ENCODE measurements at regions not wholly inside any gene's neighbourhood (a gene's known extent, or its start where the extent isn't known, plus 50 kb on each side); places are given as distances from the start of the nearest gene placed in this dataset.
A peak's percentile ranks its signal among the peaks of the same experiment; 100 is the strongest.
"Not testable (repeated sequence)": the region's sequence is repeated elsewhere in the genome, so short reads cannot be mapped to it uniquely, and the experiment has no call there.

DNA sequence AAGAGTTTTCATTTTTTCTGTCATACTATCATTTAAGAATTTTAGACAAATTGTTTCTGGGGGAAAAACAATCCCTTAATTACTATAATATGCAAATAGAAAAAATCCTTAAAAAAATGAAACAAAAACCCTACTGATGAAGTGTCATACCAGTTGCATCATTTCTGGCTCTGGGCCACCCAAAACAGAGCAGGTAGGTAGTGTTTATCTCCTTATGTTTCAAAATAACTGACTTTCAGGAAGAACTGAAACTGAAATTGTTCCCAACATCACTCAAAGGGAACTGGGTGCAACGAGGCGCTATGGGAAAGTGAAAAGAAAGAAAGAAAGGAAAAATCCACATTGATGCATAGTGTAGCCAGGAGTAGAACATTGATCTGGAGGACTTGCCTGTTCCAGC lies 653.1 kb upstream of the SOX9 start:
- no peak for DNase-seq

DNA sequence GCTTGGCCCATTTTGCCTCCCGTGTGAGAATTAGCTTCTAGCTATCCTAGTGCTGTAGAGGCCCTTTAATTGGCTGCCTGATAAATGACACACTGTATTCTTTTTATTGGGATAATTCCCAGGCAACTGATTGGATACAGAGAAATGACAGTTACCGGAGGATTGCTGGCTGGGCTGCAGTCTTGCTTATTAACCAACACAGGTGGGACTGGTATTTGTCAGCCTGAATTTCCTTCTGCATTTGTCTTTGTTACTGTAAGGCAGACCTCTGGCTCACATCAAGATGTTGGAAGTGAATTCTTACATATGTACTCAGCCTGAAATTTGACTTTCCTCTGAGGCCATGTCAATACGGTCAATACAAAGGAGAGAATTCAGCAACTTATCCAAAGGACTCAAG lies 650.8 kb upstream of the SOX9 start:
- DNase-seq = no peak

DNA sequence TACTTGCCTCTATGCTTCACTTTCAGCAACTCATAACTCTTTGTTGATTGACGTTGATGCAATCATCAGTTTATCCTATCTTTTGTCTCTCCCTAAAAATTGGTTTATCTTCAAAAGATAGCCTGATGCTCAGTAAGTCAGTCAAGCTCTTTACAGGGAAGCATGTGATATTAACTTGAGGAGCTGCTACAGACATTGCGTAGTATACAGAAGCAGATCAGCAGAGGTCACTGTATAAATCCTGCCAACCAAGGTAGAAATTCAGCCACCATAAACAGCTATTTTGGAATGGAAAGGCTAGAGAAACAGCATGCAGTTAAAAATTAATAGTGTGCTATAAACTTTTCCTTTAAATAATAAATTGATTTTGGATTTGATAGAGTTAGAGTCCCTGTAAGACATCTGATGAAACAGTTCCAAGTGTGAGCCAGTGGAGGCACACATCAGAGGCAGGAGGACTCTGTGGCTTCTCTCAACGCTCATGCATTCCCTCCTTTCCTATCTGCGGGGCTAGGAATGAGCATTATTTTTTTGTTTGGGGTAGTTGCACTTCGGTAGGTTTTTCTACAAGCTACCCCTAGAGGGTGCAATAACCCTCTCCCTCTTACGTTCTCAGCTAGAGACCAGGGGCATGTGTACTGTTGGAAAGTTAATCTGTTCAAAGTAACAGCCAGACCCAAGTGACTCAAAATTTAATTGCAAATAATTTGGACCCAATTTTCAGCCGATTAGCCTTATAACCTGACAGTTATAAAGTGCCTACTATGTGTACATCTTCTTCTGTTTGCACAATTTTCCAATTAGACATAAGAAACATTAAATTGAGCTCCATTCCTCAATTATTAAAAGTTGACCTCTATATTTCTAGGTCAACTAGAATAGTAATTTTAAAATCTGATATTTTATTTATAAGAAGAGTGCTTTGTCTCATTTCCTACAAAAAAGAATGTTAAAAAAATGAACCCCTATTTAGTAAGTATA lies 647.7 kb upstream of the SOX9 start:
- DNase-seq = peak; percentile 52

DNA sequence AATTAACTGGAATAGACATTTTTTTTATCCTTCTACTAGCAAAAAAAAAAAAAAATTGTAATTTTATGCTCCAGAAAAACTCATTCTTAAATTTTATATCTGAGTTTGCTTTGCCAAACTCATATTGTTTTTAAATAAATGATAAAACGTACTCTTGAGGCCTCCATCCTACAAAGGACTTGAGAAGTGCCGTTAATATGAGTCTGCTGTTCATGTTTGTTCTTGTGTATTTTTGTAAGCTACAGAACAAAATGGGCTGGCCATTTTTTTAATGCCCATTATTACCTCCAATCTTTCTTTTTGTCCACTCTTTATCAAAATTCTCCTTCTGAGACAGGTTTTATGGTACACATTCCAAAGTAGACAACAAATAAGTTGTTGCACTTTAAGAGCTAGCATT lies 643.5 kb upstream of the SOX9 start:
- no peak for DNase-seq

DNA sequence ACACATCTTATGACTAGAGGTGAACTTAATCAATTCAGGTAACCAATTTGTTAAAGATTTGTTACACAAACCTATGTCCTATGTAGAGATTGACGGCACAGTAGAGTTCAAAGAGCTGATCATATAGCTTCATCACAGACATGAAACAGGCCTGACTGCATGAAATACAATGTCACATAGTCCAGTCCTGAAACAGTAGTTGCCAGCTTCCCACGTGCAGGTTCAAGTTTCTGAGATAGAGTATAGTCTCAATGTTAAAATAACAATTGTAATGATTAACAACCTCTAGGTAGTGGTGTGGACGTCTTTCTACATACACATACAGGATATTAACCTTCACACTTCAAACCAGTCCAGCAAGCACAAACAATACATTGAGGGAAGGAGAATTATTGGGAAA lies 640.7 kb upstream of the SOX9 start:
- no peak for DNase-seq

DNA sequence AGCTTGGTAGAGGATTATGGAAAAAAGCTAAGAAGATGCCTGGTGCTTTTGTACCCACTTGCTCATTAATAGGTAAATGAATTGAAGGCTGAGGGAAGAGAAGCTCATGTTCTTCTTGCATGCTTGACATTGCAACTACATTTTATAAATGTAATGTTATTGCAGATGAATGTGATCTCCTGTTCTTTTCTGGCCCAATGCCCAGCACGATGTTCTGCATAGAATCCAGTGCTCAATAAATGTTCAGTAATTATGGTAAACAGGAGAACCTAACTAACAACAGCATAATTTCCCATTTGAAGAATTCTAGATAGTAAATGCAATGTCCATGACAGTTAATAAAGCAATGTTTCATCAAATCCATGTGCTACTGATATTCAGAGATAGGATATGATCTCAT lies 638.2 kb upstream of the SOX9 start:
- DNase-seq = no peak

DNA sequence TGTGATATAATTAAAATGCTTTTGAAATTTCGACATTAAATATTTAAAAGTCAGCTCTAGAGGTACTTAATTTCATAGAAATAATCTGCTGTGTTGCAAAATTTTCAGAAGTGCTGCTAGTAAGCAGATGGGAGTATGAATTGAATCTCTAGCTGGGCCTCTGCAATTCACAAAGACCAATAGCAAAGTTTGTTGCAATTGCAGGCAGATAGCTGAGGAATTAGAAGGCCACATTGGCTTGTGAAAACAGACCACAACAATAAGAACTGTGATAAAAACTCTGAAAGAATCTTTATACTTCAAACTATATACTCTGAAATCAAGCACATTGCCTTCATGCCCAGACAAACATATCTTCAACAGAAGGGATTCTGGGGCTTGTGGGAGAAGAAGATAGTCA lies 636.3 kb upstream of the SOX9 start:
- no peak for DNase-seq

DNA sequence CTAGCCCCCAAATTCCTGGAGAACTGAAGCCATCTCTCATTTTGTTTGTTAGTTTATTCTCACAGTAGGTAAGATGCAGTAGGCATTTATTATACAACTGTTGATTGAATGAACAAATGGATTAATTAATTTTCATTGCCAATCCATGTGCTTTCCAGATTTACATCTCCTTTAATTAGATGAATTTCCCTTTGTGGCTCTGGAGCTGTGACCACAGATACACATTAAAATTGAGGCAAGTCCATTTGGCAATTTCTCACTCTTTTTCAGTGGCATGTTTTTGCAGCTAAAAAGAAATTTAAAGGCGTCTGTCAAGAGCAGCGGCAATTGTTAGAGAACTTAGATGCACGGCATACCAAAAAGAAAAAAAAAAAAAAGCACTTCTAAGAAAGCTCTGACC lies 635.4 kb upstream of the SOX9 start:
- DNase-seq = no peak

DNA sequence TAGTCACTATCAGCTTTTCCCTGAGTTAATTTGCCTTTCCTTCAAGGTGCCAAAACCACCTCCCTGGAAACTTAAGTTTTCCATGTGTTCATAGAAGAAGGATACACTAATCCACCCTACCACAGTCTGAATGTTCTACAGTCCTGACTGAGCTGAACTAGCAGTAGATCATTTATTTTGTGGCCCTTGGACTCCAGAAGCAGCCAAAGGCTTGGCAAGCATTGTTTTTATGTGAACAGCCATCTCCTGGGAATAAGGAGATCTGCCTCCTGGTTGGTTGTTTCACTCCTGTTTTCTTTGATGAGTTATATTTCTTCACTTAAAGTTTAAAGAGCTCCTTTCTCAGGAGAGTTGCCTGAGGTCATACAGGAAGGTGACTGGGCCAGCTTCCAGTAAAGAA lies 634.6 kb upstream of the SOX9 start:
- DNase-seq = no peak

DNA sequence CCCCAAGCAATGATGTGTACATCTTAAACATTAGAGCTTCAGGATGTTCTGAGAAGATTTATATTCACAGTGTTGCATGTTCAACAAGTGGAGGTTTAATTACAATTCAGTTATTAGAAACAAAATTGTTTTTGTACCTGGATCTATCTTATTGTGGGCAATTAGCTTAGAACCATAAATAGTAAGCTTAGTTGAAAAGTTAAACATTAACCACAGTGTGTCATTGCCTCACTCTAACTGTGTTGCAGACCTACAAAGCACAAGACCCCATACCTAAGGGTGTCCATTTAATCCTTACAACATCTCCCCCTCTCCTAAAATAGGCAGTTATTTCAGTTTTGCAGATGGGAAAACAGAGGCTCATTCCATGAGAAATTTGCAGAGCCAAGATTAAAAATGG lies 632.0 kb upstream of the SOX9 start:
- DNase-seq = no peak

DNA sequence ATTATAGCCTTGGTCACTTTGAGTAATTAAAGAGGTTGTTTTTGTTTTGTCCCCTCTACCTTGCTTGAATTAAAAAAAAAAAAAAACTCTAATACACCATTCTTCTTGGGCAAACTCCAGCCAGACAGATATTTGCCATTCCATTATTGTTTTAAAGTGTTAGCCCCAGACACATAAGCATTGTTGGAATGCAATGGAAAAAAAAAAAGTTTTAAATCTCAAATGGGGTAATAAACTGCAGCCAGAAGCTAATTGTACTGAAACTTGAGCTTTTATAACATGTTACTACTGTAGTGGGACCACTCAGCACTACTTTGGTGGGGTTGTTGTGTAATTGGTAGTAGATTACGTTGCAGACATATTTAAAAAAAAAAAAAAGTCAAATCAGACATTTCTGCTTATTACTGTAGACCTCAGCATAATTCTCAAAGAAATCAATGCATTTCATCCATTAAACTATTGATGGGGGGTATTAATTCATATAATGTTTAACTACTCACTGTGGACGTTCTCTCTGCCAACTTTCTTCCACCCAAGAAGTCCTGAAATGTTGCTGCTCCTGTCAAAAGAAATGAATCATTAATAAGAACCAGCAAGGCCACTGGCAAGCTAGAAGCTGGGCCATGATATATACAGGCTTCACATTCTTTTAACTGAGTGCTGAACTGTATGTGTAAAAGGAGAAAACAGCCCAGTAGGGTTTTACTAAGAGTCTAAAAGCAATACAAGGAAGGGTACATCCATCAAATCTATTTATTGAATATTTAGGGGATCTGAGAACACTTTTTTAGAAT lies 626.6 kb upstream of the SOX9 start:
- no peak for DNase-seq

DNA sequence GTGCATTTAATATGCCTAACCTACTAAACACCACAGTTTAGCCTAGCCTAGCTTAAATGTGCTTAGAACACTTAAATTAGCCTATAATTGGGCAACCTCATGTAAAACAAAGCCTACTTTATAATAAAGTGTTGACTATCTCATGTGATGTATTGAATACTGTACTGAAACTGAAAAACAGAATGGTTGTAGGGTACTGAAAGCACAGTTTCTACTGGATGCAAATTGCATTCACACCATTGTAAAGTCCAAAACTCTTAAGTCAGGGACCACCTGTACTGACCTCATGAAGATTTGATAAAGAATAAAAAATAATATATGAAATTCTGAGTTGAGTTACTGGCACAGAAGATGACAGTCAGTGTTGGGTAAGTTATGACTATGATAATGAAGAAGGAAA lies 625.4 kb upstream of the SOX9 start:
- no peak for DNase-seq

DNA sequence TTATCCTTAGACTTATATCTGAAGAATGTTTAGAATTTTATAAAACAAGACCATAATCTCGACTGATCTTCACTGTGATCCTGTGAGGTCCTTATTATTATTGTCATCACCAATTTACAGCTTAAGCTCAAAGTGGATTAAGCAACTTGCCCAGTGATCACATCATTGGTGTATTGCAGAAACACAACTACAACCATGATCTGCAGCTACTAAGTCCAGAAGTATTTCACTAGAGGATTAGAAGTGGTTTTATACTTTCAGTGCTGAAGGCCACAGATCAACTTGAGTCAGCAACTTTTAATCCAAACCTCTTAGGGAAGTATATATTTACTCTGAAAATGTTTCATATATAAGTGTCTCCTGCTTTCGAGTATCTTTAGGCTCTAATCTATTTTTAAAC lies 624.3 kb upstream of the SOX9 start:
- no peak for DNase-seq

DNA sequence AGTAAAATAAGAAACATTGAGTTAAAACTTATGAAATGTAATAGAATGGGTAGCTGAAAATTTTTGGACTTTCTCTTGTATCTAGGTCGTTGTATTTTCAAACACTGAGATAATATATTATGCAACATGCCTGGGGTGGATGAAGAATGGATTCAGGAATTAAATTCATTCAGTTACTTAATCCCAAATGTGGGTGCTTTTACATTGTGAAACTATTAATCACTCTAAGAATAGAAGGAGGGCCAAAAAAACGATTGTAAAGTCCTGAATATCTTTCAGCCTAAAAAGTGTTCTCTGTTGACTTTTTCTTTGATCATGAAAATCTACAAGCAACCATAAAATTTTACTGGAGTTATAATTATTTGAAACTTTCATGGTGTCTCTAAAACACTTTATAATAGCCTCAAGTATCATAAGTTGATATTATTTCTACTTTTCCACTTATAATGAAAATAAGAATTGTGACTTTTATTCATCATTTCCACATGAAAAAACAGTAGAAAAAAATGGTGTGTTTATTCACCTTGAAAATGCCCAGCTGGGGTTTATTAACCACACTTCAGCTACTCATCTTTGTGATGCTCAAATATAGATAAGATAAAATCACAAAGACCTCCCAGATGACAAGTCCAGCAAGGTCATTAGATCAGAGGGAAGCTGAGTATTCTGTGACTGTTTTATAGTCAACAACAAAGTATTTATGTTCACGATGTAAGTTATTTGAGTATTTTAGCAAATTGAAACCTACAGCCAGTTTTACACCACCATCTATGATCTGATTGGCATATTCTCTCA lies 619.9 kb upstream of the SOX9 start:
- no peak for DNase-seq

DNA sequence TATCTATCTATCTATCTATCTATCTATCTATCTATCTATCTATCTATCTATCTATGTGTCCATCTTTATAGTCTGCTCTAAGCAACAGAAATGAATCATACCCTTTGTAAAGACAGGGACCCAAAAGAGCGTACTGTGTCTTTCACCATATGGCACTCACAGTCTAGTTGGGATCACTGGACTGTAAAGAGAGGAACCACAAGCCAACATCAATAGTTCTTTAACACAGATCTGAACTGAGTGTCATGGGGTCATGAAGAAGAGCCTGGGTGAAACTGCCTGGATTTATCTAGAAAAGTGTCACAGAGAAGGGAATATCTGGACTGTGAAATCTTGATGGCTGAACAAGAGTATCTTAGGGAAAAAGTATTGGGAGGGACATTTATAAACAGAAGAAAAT lies 619.1 kb upstream of the SOX9 start:
- no peak for DNase-seq

DNA sequence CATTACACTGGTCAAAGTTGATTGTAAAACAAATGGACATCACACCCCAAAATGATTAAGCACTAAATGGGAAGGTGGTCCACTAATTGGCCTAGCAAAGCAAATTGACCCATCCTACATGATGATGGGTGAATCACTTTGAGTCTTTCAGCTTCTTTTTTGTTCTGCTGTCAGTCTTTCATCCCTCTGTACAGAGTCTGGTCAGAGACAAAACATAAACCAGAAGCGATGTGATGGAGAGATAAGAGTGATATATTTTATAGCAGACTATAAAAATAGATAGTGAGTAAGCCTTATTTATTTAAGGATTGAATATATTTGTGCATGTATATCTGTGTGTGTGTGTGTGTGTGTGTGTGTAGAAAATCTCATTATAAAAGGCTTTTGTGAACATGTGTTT lies 618.4 kb upstream of the SOX9 start:
- no peak for DNase-seq

DNA sequence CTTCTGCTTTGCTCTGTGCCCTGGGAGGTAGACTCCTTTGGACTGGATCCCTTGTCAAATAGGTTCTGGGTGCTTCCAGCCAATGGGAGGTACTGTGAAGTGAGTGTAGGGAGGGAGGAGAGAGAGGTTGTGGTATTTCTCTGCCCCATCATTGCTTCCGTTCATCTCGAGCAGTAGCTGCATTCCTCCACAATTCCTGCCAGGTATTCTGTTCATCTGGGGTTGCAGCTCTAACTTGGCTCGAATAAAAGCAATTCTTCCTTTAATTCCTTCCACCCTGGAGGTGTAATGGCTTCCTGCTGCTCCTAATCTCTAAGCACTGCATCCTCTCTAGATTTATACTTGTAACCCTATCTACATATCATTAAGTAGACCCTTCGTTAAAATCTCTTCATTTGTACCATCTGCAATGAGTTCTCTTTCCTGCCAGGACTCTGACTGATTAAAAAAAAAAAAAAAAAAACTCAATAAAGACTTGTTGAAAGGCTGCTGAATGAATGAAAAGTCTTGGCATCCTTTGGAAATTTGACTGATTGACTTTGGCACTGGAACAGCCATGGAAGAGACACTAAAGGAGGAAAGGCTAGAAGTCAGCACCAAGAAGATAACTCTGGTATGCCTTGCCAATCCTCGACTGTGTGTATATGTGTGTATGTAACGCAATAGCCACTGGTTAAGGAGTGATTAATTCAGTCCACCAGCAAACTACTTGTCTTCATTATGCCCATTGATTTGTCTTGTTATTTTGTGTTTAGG lies 616.9 kb upstream of the SOX9 start:
- DNase-seq = no peak

DNA sequence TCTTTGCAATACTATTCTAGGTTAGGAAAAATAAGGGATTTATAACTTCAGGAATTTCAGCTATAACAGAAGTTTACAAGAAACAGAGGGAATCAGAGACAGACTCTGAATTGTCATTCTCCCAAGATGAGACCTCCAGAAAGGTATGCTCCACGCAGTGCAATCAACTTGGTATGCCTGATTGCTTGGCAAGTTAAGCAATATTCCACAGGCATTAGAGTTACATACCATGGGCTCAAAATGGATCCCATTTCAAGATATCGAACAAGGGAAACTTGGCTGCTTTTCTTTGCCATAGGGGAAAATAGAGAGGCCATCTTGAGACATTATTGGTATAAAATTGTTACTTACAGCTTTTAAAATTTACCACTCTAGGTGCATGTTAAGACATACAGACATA lies 615.6 kb upstream of the SOX9 start:
- DNase-seq = no peak

DNA sequence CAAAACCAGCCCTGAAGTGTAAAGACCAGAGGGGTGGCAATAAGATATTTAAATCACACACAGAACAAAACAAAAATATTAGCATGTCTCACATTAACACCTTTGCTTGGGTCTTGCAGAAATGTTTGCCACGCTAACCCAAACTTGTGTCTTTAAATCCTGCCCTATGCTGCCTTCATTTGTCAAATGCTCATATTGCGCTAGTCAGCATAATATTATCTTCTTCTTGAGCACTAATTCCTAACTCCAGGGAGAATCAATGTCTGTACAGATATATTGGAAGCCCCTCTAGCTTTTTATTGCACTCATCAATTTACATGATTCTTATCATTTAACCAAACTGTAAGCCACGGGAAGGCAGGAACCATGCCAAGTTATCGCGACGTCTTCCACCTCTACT lies 614.8 kb upstream of the SOX9 start:
- no peak for DNase-seq

DNA sequence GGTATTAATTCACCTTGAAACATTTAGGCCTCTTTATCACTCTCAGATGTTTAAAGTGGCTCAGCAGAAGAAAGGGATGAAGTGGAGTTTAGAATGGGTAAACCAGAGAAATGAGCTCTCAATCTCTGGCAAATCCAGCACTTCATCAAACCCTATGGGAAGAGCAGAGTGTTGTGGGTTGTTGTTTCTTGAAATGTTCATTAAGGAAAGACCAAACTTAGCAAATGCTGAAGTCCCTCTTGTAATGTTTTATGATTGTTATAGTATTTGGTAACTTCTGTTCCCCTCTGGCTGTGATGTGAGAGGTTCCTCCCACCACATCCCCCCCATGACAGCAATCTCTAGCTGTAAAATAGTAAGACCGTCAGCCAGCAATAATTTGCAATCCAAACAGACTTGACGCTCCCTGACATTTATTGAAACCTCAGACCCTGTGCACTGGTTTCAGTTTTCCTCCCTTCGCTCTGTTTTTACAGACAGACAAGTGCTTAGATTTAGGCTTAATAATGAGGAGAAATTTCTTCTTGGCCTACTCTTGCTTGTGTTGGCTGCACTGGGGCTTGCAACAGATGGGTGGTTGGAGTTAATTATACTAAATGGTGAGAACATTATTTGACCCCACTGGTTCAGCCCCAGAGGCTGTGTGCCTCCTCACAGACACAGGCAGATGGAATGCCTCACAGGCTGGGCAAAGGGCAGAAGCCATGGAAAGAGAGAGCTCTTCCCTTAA lies 609.4 kb upstream of the SOX9 start:
- no peak for DNase-seq

DNA sequence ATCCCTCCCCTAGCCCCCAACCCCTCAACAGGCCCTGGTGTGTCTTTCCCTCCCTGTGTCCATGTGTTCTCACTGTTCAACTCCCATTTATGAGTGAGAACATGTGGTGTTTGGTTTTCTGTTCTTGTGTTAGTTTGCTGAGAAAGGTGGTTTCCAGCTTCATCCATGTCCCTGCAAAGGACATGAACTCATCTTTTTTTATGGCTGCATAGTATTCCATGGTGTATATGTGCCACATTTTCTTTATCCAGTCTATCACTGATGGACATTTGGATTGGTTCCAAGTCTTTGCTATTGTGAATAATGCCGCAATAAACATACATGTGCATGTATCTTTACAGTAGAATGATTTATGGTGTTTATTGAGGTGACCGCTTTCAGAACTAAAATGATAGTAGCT lies 607.1 kb upstream of the SOX9 start:
- DNase-seq = not testable (repeated sequence)

DNA sequence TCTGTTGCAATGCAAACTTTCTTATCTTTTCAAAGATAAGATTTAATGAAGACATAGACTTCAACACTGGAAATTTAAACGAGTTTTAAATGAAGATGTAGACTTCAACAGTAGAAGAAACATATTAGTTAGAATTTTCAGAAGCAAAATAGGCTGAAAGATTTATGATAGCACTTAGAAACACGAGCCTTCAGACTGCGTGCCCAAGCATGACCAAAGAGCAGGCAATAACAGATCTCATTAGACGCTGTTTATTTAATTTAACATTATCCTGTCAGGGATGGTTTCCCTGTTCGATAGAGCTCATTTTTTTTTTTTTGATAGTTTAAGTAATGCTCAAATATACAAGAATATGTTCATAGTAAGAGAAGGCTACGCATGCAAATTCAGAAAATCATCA lies 604.7 kb upstream of the SOX9 start:
- no peak for DNase-seq

Data from NCI-H1048 (cell line).